ENCODE measurements at regions not wholly inside any gene's neighbourhood (a gene's known extent, or its start where the extent isn't known, plus 50 kb on each side); places are given as distances from the start of the nearest gene placed in this dataset.

GRCh38 chr2:55989405-55989804 is 65.8 kb upstream of the EFEMP1 start:
- no peak for TF ChIP-seq POLR2AphosphoS5 (IDR thresholded peaks at IDR 0.05; ENCODE audit: low read depth, low read length)
- TF ChIP-seq CTCF (IDR thresholded peaks at IDR 0.05; ENCODE audit: control extremely low read depth in 1 of 3, insufficient read depth in 1 of 3, low read depth in 1 of 3, low read length in 3 of 3) = no peak
- no peak for TF ChIP-seq YY1 (IDR thresholded peaks at IDR 0.05; ENCODE audit: low read depth, low read length)
- TF ChIP-seq USF2 (IDR thresholded peaks at IDR 0.05; ENCODE audit: low read length) = no peak
- no peak for TF ChIP-seq POLR2A (IDR thresholded peaks at IDR 0.05; ENCODE audit: control extremely low read depth in 1 of 2, low read depth in 2 of 2, low read length in 2 of 2)

Data from H1 (cell line).